OCI-LY1 (cell line): ENCODE measurements at regions not wholly inside any gene's neighbourhood (a gene's known extent, or its start where the extent isn't known, plus 50 kb on each side); places are given as distances from the start of the nearest gene placed in this dataset.

Experiments used
- EZH2 ChIP-seq: fragments of 200-600 bp; sonication (generic), shearing (Covaris generic); IDR thresholded peaks from 2 replicates; pipeline ENCODE4 v1.8.0; 2017; ENCODE audit warnings: borderline replicate concordance, mixed run types, mild to moderate bottlenecking, antibody characterized with exemption, low read length, moderate library complexity, mixed read lengths
- TF ChIP-seq, protein P1 (sequence below): fragments of 200-600 bp; sonication (generic), shearing (Covaris generic); IDR thresholded peaks from 2 replicates; pipeline ENCODE4 v1.5.1; 2017; ENCODE audit warnings: mild to moderate bottlenecking, antibody characterized with exemption, low read length, moderate library complexity, mixed read lengths

DNA sequence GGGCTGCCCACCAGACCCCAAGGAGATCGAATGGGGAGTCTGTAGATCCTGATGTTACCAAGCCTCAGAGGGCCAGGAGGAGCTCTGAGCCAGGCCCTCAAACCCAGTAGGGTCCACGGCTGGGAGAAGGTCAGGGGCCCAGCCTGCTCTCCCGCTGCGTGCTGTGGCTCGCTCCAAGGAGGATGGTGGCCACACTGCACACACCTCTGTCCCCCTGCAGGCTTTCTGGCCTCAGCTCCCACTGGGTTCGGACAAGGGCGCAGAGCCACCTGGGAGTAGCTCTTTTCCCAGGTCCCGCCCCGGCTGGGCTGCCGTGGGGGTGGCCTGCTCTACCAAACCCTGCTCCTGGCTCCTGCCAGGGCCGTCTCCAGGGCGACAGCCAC is 175.8 kb downstream of the ZNF248 start:
- TF ChIP-seq, protein P1, sequence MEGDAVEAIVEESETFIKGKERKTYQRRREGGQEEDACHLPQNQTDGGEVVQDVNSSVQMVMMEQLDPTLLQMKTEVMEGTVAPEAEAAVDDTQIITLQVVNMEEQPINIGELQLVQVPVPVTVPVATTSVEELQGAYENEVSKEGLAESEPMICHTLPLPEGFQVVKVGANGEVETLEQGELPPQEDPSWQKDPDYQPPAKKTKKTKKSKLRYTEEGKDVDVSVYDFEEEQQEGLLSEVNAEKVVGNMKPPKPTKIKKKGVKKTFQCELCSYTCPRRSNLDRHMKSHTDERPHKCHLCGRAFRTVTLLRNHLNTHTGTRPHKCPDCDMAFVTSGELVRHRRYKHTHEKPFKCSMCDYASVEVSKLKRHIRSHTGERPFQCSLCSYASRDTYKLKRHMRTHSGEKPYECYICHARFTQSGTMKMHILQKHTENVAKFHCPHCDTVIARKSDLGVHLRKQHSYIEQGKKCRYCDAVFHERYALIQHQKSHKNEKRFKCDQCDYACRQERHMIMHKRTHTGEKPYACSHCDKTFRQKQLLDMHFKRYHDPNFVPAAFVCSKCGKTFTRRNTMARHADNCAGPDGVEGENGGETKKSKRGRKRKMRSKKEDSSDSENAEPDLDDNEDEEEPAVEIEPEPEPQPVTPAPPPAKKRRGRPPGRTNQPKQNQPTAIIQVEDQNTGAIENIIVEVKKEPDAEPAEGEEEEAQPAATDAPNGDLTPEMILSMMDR = no peak
- no peak for TF ChIP-seq EZH2
